ENCODE measurements at regions not wholly inside any gene's neighbourhood (a gene's known extent, or its start where the extent isn't known, plus 50 kb on each side); places are given as distances from the start of the nearest gene placed in this dataset.

DNA sequence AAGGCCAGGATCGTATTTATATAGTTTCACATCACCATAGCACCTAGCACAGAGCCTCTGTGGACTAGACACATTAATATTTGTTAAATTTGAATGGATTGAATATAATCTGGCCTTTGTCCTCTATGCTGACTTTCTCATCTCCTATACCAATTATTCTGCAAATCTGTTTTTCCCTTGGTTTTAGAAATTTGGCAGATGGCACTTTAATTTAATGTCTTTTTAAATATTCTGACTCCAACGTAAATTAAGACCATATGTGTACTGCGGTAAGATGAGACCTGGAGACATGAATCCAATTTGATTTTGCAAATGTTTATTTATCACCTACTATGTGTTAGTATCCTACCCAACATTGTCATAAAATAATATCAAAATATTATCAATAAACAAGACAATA is 1281.9 kb upstream of the PIK3C3 start (continued):
- TF ChIP-seq, protein P1, sequence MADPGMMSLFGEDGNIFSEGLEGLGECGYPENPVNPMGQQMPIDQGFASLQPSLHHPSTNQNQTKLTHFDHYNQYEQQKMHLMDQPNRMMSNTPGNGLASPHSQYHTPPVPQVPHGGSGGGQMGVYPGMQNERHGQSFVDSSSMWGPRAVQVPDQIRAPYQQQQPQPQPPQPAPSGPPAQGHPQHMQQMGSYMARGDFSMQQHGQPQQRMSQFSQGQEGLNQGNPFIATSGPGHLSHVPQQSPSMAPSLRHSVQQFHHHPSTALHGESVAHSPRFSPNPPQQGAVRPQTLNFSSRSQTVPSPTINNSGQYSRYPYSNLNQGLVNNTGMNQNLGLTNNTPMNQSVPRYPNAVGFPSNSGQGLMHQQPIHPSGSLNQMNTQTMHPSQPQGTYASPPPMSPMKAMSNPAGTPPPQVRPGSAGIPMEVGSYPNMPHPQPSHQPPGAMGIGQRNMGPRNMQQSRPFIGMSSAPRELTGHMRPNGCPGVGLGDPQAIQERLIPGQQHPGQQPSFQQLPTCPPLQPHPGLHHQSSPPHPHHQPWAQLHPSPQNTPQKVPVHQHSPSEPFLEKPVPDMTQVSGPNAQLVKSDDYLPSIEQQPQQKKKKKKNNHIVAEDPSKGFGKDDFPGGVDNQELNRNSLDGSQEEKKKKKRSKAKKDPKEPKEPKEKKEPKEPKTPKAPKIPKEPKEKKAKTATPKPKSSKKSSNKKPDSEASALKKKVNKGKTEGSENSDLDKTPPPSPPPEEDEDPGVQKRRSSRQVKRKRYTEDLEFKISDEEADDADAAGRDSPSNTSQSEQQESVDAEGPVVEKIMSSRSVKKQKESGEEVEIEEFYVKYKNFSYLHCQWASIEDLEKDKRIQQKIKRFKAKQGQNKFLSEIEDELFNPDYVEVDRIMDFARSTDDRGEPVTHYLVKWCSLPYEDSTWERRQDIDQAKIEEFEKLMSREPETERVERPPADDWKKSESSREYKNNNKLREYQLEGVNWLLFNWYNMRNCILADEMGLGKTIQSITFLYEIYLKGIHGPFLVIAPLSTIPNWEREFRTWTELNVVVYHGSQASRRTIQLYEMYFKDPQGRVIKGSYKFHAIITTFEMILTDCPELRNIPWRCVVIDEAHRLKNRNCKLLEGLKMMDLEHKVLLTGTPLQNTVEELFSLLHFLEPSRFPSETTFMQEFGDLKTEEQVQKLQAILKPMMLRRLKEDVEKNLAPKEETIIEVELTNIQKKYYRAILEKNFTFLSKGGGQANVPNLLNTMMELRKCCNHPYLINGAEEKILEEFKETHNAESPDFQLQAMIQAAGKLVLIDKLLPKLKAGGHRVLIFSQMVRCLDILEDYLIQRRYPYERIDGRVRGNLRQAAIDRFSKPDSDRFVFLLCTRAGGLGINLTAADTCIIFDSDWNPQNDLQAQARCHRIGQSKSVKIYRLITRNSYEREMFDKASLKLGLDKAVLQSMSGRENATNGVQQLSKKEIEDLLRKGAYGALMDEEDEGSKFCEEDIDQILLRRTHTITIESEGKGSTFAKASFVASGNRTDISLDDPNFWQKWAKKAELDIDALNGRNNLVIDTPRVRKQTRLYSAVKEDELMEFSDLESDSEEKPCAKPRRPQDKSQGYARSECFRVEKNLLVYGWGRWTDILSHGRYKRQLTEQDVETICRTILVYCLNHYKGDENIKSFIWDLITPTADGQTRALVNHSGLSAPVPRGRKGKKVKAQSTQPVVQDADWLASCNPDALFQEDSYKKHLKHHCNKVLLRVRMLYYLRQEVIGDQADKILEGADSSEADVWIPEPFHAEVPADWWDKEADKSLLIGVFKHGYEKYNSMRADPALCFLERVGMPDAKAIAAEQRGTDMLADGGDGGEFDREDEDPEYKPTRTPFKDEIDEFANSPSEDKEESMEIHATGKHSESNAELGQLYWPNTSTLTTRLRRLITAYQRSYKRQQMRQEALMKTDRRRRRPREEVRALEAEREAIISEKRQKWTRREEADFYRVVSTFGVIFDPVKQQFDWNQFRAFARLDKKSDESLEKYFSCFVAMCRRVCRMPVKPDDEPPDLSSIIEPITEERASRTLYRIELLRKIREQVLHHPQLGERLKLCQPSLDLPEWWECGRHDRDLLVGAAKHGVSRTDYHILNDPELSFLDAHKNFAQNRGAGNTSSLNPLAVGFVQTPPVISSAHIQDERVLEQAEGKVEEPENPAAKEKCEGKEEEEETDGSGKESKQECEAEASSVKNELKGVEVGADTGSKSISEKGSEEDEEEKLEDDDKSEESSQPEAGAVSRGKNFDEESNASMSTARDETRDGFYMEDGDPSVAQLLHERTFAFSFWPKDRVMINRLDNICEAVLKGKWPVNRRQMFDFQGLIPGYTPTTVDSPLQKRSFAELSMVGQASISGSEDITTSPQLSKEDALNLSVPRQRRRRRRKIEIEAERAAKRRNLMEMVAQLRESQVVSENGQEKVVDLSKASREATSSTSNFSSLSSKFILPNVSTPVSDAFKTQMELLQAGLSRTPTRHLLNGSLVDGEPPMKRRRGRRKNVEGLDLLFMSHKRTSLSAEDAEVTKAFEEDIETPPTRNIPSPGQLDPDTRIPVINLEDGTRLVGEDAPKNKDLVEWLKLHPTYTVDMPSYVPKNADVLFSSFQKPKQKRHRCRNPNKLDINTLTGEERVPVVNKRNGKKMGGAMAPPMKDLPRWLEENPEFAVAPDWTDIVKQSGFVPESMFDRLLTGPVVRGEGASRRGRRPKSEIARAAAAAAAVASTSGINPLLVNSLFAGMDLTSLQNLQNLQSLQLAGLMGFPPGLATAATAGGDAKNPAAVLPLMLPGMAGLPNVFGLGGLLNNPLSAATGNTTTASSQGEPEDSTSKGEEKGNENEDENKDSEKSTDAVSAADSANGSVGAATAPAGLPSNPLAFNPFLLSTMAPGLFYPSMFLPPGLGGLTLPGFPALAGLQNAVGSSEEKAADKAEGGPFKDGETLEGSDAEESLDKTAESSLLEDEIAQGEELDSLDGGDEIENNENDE (IDR thresholded peaks at IDR 0.05; ENCODE audit: insufficient replicate concordance, low read length): no peak
- TF ChIP-seq YY1 (IDR thresholded peaks at IDR 0.05; ENCODE audit: low read depth, low read length) (no peak), SIRT6 (IDR thresholded peaks at IDR 0.05; ENCODE audit: low read length) (no peak), SIN3A (conservative IDR thresholded peaks at IDR 0.05 in 1 of 2, IDR thresholded peaks at IDR 0.05 in 1 of 2; ENCODE audit: low read depth in 1 of 2, low read length in 2 of 2) (no peak), BRCA1 (IDR thresholded peaks at IDR 0.05; ENCODE audit: low read depth, low read length) (no peak), KDM1A (IDR thresholded peaks at IDR 0.05; ENCODE audit: borderline replicate concordance, low read length) (no peak), TAF1 (IDR thresholded peaks at IDR 0.05; ENCODE audit: low read depth, low read length) (no peak), EZH2 (IDR thresholded peaks at IDR 0.05; ENCODE audit: low read depth, low read length, severe bottlenecking) (no peak), CREB1 (IDR thresholded peaks at IDR 0.05) (no peak)
- TF ChIP-seq, protein P2, sequence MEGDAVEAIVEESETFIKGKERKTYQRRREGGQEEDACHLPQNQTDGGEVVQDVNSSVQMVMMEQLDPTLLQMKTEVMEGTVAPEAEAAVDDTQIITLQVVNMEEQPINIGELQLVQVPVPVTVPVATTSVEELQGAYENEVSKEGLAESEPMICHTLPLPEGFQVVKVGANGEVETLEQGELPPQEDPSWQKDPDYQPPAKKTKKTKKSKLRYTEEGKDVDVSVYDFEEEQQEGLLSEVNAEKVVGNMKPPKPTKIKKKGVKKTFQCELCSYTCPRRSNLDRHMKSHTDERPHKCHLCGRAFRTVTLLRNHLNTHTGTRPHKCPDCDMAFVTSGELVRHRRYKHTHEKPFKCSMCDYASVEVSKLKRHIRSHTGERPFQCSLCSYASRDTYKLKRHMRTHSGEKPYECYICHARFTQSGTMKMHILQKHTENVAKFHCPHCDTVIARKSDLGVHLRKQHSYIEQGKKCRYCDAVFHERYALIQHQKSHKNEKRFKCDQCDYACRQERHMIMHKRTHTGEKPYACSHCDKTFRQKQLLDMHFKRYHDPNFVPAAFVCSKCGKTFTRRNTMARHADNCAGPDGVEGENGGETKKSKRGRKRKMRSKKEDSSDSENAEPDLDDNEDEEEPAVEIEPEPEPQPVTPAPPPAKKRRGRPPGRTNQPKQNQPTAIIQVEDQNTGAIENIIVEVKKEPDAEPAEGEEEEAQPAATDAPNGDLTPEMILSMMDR (IDR thresholded peaks at IDR 0.05; ENCODE audit: control extremely low read depth in 1 of 3, insufficient read depth in 1 of 3, low read depth in 1 of 3, low read length in 3 of 3): no peak

All from H1 (cell line).